Progenitor cell of endocrine pancreas (in vitro differentiated cells): ENCODE measurements at regions not wholly inside any gene's neighbourhood (a gene's known extent, or its start where the extent isn't known, plus 50 kb on each side); places are given as distances from the start of the nearest gene placed in this dataset.

Source experiments
- DNase-seq: peaks from one replicate; pipeline ENCODE4 v3.0.0; 2021; ENCODE audit warnings: low spot score; ENCODE audit not compliant: unreplicated experiment
- H3K27ac Mint-ChIP-seq: 2 replicates; pipeline ENCODE4 v1.8.0; 2021; ENCODE audit warnings: mild to moderate bottlenecking, moderate library complexity, mixed read lengths
- H3K27me3 Mint-ChIP-seq: 2 replicates; pipeline ENCODE4 v1.8.0; 2021; ENCODE audit warnings: mixed read lengths
- H3K36me3 Mint-ChIP-seq: 2 replicates; pipeline ENCODE4 v1.8.0; 2022; ENCODE audit warnings: mixed read lengths; ENCODE audit not compliant: insufficient read depth
- H3K4me1 Mint-ChIP-seq: 2 replicates; pipeline ENCODE4 v1.8.0; 2021; ENCODE audit warnings: low read depth, mixed read lengths
- H3K4me3 Mint-ChIP-seq: 2 replicates; pipeline ENCODE4 v1.8.0; 2021; ENCODE audit warnings: low read depth, mild to moderate bottlenecking, moderate library complexity, mixed read lengths
- H3K9me3 Mint-ChIP-seq: 2 replicates; pipeline ENCODE4 v1.8.0; 2021; ENCODE audit warnings: low read depth, mixed read lengths
- CTCF ChIP-seq: fragments of 200-600 bp; sonication (generic); IDR thresholded peaks from one replicate; pipeline ENCODE4 v1.5.0; 2021; ENCODE audit warnings: antibody characterized with exemption, mild to moderate bottlenecking; ENCODE audit not compliant: unreplicated experiment

GRCh38 chr5:155126573-155126972 lies 113.0 kb downstream of the KIF4B start:
- H3K27ac Mint-ChIP-seq: no peak overlapping the region
- H3K9me3 Mint-ChIP-seq: no peaks in the 10 kb centered on the region
- no peaks in the 10 kb centered on the region for H3K4me1 Mint-ChIP-seq
- TF ChIP-seq CTCF: no peak
- H3K27me3 Mint-ChIP-seq: peaks cover 13% of the 10 kb centered on the region
- no peaks in the 10 kb centered on the region for H3K36me3 Mint-ChIP-seq
- H3K4me3 Mint-ChIP-seq: no peak overlapping the region
- no peak for DNase-seq

GRCh38 chr5:155127552-155127951 lies 114.0 kb downstream of the KIF4B start:
- peaks cover 13% of the 10 kb centered on the region for H3K27me3 Mint-ChIP-seq

GRCh38 chr5:155128786-155129512 lies 115.4 kb downstream of the KIF4B start:
- no peak overlapping the region for H3K4me3 Mint-ChIP-seq
- H3K4me1 Mint-ChIP-seq: no peaks in the 10 kb centered on the region
- TF ChIP-seq CTCF: no peak
- no peak for DNase-seq
- peaks cover 13% of the 10 kb centered on the region for H3K27me3 Mint-ChIP-seq
- no peak overlapping the region for H3K27ac Mint-ChIP-seq
- H3K36me3 Mint-ChIP-seq: no peaks in the 10 kb centered on the region
- H3K9me3 Mint-ChIP-seq: no peaks in the 10 kb centered on the region

More at GRCh38 chr5:155127552-155127951, 114.0 kb downstream of the KIF4B start:
- H3K36me3 Mint-ChIP-seq: no peaks in the 10 kb centered on the region
- no peak overlapping the region for H3K27ac Mint-ChIP-seq
- H3K9me3 Mint-ChIP-seq: no peaks in the 10 kb centered on the region
- no peak overlapping the region for H3K4me3 Mint-ChIP-seq
- no peaks in the 10 kb centered on the region for H3K4me1 Mint-ChIP-seq
- DNase-seq: no peak
- no peak for TF ChIP-seq CTCF

- Mint-ChIP-seq H3K9me3 (no peaks in the 10 kb centered on the region), H3K27me3 (peaks cover 13% of the 10 kb centered on the region), H3K4me1 (no peaks in the 10 kb centered on the region), H3K36me3 (no peaks in the 10 kb centered on the region), H3K4me3 (no peak overlapping the region), H3K27ac (no peak overlapping the region)
- no peak for TF ChIP-seq CTCF
- no peak for DNase-seq
Observed at GRCh38 chr5:155129513-155129880, 115.9 kb downstream of the KIF4B start.

- Mint-ChIP-seq H3K27ac (no peak overlapping the region), H3K27me3 (peaks cover 19% of the 10 kb centered on the region), H3K9me3 (no peaks in the 10 kb centered on the region), H3K4me1 (no peaks in the 10 kb centered on the region), H3K36me3 (no peaks in the 10 kb centered on the region), H3K4me3 (no peak overlapping the region)
- no peak for TF ChIP-seq CTCF
- DNase-seq: no peak
Observed at GRCh38 chr5:155134130-155134529, 120.6 kb downstream of the KIF4B start.
